ENCODE measurements at regions not wholly inside any gene's neighbourhood (a gene's known extent, or its start where the extent isn't known, plus 50 kb on each side); places are given as distances from the start of the nearest gene placed in this dataset.

DNA sequence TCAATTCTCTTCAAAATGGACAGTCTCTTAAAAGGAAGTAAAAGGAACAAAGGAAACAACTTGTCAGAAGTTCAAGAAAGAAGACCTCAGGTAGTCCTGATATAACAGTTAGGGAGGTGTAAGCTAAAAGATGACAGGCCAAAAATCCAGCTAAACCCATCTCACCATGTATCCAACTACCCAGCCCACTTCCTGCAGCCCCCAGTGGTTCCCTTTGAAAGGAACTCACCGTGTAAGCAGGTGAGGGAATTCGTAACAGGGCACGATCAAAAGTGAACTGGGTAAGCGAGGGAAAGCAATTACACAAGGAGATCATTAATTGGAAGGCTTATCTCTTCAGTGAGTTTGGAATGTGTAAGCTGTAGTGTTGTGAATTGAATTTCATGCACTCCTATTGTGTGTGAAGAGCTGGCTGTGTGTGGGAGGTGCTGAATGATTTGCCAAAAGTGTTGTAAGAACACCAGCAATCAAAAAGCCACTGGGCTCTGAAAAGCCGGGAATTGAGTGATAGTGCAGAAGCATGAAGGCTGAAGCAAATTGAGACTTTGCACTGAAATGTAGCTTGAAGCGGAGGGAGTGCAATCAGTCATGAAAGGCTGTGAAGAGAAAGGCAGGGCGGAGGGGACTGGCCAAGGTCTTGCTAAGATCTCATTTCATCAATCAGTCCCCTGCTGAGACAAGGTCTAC, 914.2 kb upstream of the LCORL start:
- TF ChIP-seq, protein P1, sequence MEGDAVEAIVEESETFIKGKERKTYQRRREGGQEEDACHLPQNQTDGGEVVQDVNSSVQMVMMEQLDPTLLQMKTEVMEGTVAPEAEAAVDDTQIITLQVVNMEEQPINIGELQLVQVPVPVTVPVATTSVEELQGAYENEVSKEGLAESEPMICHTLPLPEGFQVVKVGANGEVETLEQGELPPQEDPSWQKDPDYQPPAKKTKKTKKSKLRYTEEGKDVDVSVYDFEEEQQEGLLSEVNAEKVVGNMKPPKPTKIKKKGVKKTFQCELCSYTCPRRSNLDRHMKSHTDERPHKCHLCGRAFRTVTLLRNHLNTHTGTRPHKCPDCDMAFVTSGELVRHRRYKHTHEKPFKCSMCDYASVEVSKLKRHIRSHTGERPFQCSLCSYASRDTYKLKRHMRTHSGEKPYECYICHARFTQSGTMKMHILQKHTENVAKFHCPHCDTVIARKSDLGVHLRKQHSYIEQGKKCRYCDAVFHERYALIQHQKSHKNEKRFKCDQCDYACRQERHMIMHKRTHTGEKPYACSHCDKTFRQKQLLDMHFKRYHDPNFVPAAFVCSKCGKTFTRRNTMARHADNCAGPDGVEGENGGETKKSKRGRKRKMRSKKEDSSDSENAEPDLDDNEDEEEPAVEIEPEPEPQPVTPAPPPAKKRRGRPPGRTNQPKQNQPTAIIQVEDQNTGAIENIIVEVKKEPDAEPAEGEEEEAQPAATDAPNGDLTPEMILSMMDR (IDR thresholded peaks at IDR 0.05), result no peak
- TF ChIP-seq, protein P2, sequence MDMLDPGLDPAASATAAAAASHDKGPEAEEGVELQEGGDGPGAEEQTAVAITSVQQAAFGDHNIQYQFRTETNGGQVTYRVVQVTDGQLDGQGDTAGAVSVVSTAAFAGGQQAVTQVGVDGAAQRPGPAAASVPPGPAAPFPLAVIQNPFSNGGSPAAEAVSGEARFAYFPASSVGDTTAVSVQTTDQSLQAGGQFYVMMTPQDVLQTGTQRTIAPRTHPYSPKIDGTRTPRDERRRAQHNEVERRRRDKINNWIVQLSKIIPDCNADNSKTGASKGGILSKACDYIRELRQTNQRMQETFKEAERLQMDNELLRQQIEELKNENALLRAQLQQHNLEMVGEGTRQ (IDR thresholded peaks at IDR 0.05; ENCODE audit: borderline replicate concordance, low read depth, low read length), result no peak
- TF ChIP-seq POLR2AphosphoS5 (IDR thresholded peaks at IDR 0.05; ENCODE audit: low read depth, low read length), result no peak
- no peak for TF ChIP-seq YY1 (IDR thresholded peaks at IDR 0.05; ENCODE audit: low read depth)
- TF ChIP-seq, protein P3, sequence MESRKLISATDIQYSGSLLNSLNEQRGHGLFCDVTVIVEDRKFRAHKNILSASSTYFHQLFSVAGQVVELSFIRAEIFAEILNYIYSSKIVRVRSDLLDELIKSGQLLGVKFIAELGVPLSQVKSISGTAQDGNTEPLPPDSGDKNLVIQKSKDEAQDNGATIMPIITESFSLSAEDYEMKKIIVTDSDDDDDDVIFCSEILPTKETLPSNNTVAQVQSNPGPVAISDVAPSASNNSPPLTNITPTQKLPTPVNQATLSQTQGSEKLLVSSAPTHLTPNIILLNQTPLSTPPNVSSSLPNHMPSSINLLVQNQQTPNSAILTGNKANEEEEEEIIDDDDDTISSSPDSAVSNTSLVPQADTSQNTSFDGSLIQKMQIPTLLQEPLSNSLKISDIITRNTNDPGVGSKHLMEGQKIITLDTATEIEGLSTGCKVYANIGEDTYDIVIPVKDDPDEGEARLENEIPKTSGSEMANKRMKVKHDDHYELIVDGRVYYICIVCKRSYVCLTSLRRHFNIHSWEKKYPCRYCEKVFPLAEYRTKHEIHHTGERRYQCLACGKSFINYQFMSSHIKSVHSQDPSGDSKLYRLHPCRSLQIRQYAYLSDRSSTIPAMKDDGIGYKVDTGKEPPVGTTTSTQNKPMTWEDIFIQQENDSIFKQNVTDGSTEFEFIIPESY (IDR thresholded peaks at IDR 0.05; ENCODE audit: borderline replicate concordance, low read depth), result no peak
- TF ChIP-seq RCOR1 (IDR thresholded peaks at IDR 0.05; ENCODE audit: low read length), result no peak

Measured in SK-N-SH (cell line).